Heart right ventricle (tissue), 16 donors: ENCODE measurements at regions not wholly inside any gene's neighbourhood (a gene's known extent, or its start where the extent isn't known, plus 50 kb on each side); places are given as distances from the start of the nearest gene placed in this dataset.

ENCODE experiments used
- ATAC-seq, 8 donors: fragments of 200-7000 bp; cut with Tn5 transposase; one replicate each; pipeline ENCODE4 v1.9.1; 2020; ENCODE audit warnings: mild to moderate bottlenecking in 8 of 8, moderate library complexity in 8 of 8, moderate number of reproducible peaks in 1 of 8
- DNase-seq, 2 donors: peaks; one replicate each; pipeline ENCODE4 v3.0.0-alpha.2; 2020
- H3K27ac ChIP-seq, 10 donors: fragments of 200-600 bp; sonication (generic) in 2 of 10; one replicate each; pipeline versions ENCODE4 v1.5.0 to v1.8.0; 2020 to 2022; ENCODE audit warnings: mild to moderate bottlenecking in 3 of 10
- H3K27me3 ChIP-seq, 7 donors: fragments of 200-600 bp; one replicate each; pipeline ENCODE4 v1.8.0; 2021 to 2022; ENCODE audit warnings: mild to moderate bottlenecking in 2 of 7
- H3K36me3 ChIP-seq, 9 donors: fragments of 200-600 bp; sonication (generic) in 1 of 9; one replicate each; pipeline versions ENCODE4 v1.5.0 to v1.8.0; 2020 to 2022; ENCODE audit warnings: mild to moderate bottlenecking in 2 of 9
- H3K4me1 ChIP-seq, 9 donors: fragments of 200-600 bp; sonication (generic) in 1 of 9; one replicate each; pipeline versions ENCODE4 v1.5.0 to v1.8.0; 2020 to 2022; ENCODE audit warnings: mild to moderate bottlenecking in 4 of 9
- H3K4me3 ChIP-seq, 10 donors: fragments of 200-600 bp; sonication (generic) in 2 of 10; one replicate each; pipeline versions ENCODE4 v1.5.0 to v1.8.0; 2020 to 2022; ENCODE audit warnings: mild to moderate bottlenecking in 7 of 10, moderate library complexity in 2 of 10
- H3K9me3 ChIP-seq, 11 donors: fragments of 200-600 bp in 10 of 11; sonication (generic) in 2 of 11; one replicate each; pipeline versions ENCODE4 v1.5.0 to v1.8.0; 2013 to 2022; ENCODE audit warnings: mild to moderate bottlenecking in 2 of 11, control low read depth in 1 of 11, moderate library complexity in 1 of 11
- WGBS, 2 donors: extraction: QIAGEN DNeasy Blood & Tissue Kit; methylation state at CpG; one replicate each; pipeline ENCODE4 v1.1.7; 2013; ENCODE audit warnings: inconsistent platforms in 1 of 2; 5-methylcytosine and 5-hydroxymethylcytosine counted together
- intact Hi-C, 10 donors: fragments of 100-400 bp; cut with DNase I; formaldehyde crosslinking; loops; one replicate each; pipeline versions ENCODE4 v1.11.1 to v1.14.2; 2022
- TF ChIP-seq, protein P1 (sequence below), 9 donors: fragments of 200-600 bp; sonication (generic) in 2 of 9; IDR thresholded peaks; one replicate each; pipeline versions ENCODE4 v1.5.0 to v1.8.0; 2021 to 2022; ENCODE audit warnings: antibody characterized with exemption in 9 of 9, mild to moderate bottlenecking in 5 of 9, moderate library complexity in 1 of 9
- donor health status: Arrhythmogenic right ventricular cardiomyopathy.
- donor health status: ischemic (EF 13 %, LVEDD 7.1; RV severe dilation, severe dysfunction).
- donor health status: healthy with polysubstance abuse.
- donor health status: DM: no; HTN: yes; CAD: no.
- donor health status: DM: no; HTN: no; CAD: no.
- donor health status: ischemic (EF 25% LVEDD 6.9; RV normal size, moderate dysfunction).
- donor health status: ischemic (EF 25% LVEDD 5.7; RV mildly dilated, moderate dysfunction).
- donor health status: healthy.
- donor health status: DM: yes; HTN: yes; CAD: no.
- donor health status: Ischemic cardiomyopathy.
- donor health status: ischemic (EF 35%, LVEDD 5.7; RV mildly dilated, moderate dysfunction).
- donor health status: nonischemic (EF 11% LVEDD 7.7; RV severe dilation, severe dysfunction).
- donor health status: DM: yes; HTN: yes; CAD: no.
- donor health status: PGD.
- donor health status: ischemic (EF 29% LVEDD 5.4; RV normal size, mild dysfunction).
- donor health status: nonischemic (EF 23%, LVEDD 6.1; RV moderate dilation, normal function).

DNA sequence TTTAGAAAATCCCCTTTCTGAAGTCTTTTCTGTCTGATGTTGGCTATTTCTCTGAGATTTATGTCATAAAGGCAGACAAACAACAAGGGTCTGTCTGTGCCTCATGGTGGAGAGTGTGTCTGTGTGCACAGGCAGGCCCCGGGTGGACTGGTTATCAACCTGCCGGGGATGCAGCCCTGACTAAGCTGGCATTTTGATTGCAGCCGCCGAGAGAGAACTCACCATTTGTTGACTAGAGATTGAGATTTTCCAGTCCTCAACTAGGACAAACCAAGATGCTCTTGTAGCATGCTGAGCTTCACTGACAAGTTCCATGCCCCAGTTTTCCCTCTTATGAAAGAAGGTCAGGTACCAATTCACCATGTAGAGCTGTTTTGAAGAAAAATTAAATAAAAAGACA is 363.6 kb upstream of the CNR1 start:
- Histone ChIP-seq H3K4me1 (no peaks in the 10 kb centered on the region), H3K36me3 (no peaks in the 10 kb centered on the region), H3K27ac (no peak overlapping the region), H3K9me3 (no peaks in the 10 kb centered on the region), H3K27me3 (no peaks in the 10 kb centered on the region), H3K4me3 (no peak overlapping the region)
- TF ChIP-seq, protein P1, sequence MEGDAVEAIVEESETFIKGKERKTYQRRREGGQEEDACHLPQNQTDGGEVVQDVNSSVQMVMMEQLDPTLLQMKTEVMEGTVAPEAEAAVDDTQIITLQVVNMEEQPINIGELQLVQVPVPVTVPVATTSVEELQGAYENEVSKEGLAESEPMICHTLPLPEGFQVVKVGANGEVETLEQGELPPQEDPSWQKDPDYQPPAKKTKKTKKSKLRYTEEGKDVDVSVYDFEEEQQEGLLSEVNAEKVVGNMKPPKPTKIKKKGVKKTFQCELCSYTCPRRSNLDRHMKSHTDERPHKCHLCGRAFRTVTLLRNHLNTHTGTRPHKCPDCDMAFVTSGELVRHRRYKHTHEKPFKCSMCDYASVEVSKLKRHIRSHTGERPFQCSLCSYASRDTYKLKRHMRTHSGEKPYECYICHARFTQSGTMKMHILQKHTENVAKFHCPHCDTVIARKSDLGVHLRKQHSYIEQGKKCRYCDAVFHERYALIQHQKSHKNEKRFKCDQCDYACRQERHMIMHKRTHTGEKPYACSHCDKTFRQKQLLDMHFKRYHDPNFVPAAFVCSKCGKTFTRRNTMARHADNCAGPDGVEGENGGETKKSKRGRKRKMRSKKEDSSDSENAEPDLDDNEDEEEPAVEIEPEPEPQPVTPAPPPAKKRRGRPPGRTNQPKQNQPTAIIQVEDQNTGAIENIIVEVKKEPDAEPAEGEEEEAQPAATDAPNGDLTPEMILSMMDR (IDR thresholded peaks at IDR 0.05): no peak
- no peak for ATAC-seq
- 34% methylated on average over 4 of the region's 4 CpGs for WGBS, 2 donors
- no peak for DNase-seq
- intact Hi-C loops: no loop called here

DNA sequence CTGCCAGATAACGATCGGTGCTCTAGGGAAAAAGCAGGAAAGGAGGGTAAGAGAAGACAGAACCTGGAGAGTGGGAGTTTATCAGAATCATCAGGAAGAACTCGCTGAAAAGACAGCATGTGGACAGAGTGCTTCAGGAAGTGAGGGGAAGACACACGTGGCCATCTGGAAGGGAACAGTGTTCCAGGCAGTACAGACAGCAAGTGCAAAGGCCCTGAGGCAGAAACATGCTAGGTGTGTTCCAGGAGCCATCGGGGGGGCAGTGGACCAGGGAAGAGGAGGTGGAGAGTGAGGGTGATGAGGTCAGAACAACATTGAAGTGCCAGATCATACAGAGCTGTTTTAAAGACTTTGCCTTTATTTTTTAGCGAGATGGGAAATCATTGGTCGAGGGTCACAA is 354.3 kb upstream of the CNR1 start:
- no peak overlapping the region for H3K4me3 ChIP-seq
- intact Hi-C loops: no loop called here
- H3K27me3 ChIP-seq: peaks cover 0 to 9% (median 0%) of the 10 kb centered on the region in 7 donors
- no peaks in the 10 kb centered on the region for H3K4me1 ChIP-seq
- no peaks in the 10 kb centered on the region for H3K9me3 ChIP-seq
- ATAC-seq: no peak
- H3K36me3 ChIP-seq: no peaks in the 10 kb centered on the region
- no peak overlapping the region for H3K27ac ChIP-seq
- no peak for DNase-seq
- TF ChIP-seq, protein P1 (IDR thresholded peaks at IDR 0.05): no peak
- 67 to 73% methylated on average over 7 of the region's 7 CpGs for WGBS, 2 donors

DNA sequence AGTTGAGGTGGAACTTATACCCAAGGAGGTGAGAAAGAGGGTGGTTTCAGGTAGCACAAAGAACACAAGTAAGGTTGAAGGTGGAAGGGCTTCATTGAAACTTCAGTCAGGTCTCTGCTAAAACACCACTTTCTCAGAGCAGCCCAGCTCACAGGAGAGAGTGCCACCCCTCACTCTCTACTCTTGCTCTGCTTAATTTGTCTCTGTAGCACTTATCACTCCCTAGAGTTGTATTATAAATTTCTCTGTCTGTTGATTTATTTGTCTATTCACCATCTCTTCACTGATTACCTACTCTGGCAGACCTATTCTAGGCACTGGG is 353.8 kb upstream of the CNR1 start:
- TF ChIP-seq, protein P1 (IDR thresholded peaks at IDR 0.05): no peak
- Histone ChIP-seq H3K27ac (no peak overlapping the region), H3K9me3 (no peaks in the 10 kb centered on the region), H3K4me1 (no peaks in the 10 kb centered on the region), H3K36me3 (no peaks in the 10 kb centered on the region), H3K27me3 (peaks cover 0 to 9% (median 0%) of the 10 kb centered on the region in 7 donors), H3K4me3 (no peak overlapping the region)
- no peak for ATAC-seq
- DNase-seq: no peak
- intact Hi-C loops: no loop called here

DNA sequence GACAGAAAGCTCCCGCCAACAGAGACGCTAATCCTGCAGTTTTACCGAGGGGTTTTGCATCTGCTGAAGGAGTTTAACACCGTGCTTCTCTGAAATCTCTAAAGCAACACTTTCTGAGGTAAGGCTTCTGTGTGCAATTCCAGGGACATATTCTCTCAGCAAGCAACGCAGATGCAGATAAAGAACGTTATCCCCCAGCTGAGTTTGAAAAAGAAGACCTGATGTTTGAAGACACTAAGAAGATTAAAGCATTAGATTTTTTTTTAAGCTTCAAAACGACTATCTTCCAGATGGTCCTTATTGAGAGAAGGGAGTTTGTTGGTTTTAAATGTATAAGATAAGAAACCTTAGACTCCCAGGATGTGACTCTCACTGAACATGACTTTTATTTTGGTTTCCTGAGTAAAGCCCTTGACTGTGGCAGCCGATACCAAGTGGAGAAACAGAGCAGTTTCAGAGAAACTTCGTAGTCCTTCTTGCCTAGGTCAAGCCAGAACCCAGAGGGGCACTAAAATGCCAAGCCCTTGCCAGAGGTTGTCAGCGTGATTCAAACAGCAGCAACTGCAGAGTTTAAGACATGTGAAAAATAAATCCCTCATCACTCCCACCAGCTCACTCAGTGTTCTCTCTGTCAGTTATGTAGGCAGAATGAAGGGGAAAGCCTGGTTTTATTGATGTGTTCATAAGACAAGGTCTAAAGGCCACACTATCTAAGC is 353.3 kb upstream of the CNR1 start:
- WGBS, 2 donors: 19 to 28% methylated on average over 10 of the region's 10 CpGs
- H3K36me3 ChIP-seq: no peaks in the 10 kb centered on the region
- intact Hi-C loops: no loop called here
- no peak overlapping the region for H3K27ac ChIP-seq
- H3K4me1 ChIP-seq: no peaks in the 10 kb centered on the region
- peaks cover 0 to 9% (median 0%) of the 10 kb centered on the region in 7 donors for H3K27me3 ChIP-seq
- TF ChIP-seq, protein P1 (IDR thresholded peaks at IDR 0.05): no peak
- H3K9me3 ChIP-seq: peaks cover 0 to 3% (median 0%) of the 10 kb centered on the region in 11 donors
- ATAC-seq (no peak), DNase-seq (no peak)
- H3K4me3 ChIP-seq: no peak overlapping the region
